ENCODE measurements at regions not wholly inside any gene's neighbourhood (a gene's known extent, or its start where the extent isn't known, plus 50 kb on each side); places are given as distances from the start of the nearest gene placed in this dataset.
"Not testable (repeated sequence)": the region's sequence is repeated elsewhere in the genome, so short reads cannot be mapped to it uniquely, and the experiment has no call there.

DNA sequence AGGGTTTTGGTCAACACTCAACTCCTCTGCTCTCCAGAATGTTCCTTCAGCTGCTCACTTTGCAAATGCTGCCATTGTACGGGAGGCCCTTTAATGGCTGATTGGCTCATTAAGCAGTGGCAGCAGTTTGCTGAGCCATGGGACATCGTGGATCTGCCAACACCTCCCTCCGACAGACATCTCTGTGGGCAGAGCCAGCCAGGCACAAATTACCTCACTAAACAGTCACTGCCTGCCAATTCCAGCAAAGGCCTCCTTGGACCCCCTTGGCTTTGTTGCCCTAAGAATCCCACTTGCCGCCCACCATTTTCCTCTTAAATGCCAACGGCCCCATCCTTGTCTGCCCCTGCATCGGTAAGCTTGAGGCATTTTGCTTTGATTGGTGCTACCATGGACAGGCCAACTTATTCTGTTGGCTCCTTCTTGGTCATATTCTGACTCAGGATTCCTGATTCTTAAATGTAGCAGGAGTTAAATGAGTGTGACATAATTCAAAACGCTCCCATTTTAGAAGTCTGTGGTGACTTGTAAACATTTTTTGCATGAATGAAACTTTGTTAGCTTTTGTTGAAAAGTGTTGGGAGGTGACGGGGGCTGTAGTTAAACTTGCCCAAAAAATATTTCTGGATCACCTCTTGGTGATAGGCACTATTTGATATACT is 57.5 kb upstream of the LMO2 start:
- DNase-seq (no peak), FAIRE-seq (no peak), ATAC-seq (no peak)
- Histone ChIP-seq H3K36me3 (no peaks in the 10 kb centered on the region), H3K4me3 (no peak overlapping the region), H3K4me1 (no peaks in the 10 kb centered on the region), H3K27ac (no peak overlapping the region), H3K27me3 (no peaks in the 10 kb centered on the region), H3K9me3 (no peaks in the 10 kb centered on the region)
- WGBS, 2 donors = 90% methylated on average over 8 of the region's 8 CpGs
- intact Hi-C loops (cut with DNase I) = no loop called here
- TF ChIP-seq, protein P1, sequence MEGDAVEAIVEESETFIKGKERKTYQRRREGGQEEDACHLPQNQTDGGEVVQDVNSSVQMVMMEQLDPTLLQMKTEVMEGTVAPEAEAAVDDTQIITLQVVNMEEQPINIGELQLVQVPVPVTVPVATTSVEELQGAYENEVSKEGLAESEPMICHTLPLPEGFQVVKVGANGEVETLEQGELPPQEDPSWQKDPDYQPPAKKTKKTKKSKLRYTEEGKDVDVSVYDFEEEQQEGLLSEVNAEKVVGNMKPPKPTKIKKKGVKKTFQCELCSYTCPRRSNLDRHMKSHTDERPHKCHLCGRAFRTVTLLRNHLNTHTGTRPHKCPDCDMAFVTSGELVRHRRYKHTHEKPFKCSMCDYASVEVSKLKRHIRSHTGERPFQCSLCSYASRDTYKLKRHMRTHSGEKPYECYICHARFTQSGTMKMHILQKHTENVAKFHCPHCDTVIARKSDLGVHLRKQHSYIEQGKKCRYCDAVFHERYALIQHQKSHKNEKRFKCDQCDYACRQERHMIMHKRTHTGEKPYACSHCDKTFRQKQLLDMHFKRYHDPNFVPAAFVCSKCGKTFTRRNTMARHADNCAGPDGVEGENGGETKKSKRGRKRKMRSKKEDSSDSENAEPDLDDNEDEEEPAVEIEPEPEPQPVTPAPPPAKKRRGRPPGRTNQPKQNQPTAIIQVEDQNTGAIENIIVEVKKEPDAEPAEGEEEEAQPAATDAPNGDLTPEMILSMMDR (IDR thresholded peaks at IDR 0.05) = no peak

DNA sequence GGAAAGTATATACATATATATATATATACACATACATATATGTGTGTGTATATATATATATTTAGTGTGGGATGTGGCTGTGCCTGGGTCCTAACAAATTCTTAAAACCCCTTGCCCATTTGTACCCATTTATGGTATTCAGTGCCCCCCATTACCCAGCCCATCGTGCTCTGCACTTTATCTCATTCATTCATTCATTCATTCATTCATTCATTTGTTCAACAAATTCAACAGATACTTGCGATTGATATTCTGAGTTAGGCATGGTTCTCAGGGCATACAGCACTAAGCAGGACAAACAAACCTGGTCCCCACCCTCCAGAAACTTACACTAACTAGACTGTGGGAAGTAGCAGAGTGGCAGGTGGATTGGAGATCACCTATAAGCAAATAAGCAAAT is 56.6 kb upstream of the LMO2 start:
- DNase-seq (no peak), FAIRE-seq (no peak), ATAC-seq (no peak)
- Histone ChIP-seq H3K4me3 (no peak overlapping the region), H3K27me3 (no peaks in the 10 kb centered on the region), H3K27ac (no peak overlapping the region), H3K36me3 (no peaks in the 10 kb centered on the region), H3K4me1 (no peaks in the 10 kb centered on the region), H3K9me3 (no peaks in the 10 kb centered on the region)
- intact Hi-C loops (cut with DNase I) = no loop called here
- WGBS, 2 donors = 61 to 63% methylated on average over 2 of the region's 2 CpGs
- TF ChIP-seq, protein P1 (IDR thresholded peaks at IDR 0.05) = no peak

DNA sequence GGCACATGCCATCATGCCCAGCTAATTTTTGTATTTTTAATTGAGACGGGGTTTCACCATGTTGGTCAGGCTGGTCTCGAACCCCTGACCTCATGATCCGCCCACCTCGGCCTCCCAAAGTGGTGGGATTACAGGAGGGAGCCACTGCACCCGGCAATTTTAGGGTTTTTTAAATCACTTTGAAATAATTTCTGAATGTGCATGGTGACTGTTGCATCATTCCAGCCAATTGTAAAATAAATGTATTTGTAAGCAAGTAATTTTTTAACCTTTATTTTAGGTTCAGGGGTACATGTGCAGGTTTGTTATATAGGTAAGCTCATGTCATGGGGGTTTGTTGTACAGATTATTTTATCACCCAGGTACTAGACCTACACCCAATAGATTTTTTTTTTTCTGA is 56.0 kb upstream of the LMO2 start:
- H3K27me3 ChIP-seq; H3K4me1 ChIP-seq; DNase-seq; H3K27ac ChIP-seq; ATAC-seq; H3K9me3 ChIP-seq; H3K4me3 ChIP-seq; FAIRE-seq; H3K36me3 ChIP-seq; intact Hi-C loops (cut with DNase I): not testable (repeated sequence)
- 90 to 96% methylated on average over 5 of the region's 5 CpGs for WGBS, 2 donors

DNA sequence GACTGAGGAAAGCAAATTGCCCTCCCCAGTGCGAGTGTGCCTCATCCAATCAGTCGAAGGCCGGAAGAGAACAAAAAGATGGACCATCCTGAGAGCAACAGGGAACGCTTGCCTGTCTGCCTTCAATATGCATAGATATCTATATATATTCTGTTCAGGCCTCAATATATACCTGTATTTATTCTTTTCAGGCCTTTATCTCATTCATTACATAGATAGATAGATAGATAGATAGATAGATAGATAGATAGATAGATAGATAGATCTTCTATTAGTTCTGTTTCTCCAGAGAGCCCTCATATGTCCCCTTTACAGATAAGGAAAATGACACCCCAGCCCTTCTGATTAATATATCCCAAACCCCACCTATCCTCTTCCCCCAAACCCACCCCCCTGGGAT is 55.1 kb upstream of the LMO2 start:
- H3K4me1 ChIP-seq = no peaks in the 10 kb centered on the region
- no peaks in the 10 kb centered on the region for H3K36me3 ChIP-seq
- TF ChIP-seq, protein P1 (IDR thresholded peaks at IDR 0.05) = no peak
- intact Hi-C loops (cut with DNase I) = no loop called here
- ATAC-seq (no peak), FAIRE-seq (no peak), DNase-seq (no peak)
- no peak overlapping the region for H3K4me3 ChIP-seq
- WGBS, 2 donors = 74 to 83% methylated on average over 4 of the region's 4 CpGs
- no peaks in the 10 kb centered on the region for H3K27me3 ChIP-seq
- no peak overlapping the region for H3K27ac ChIP-seq
- H3K9me3 ChIP-seq = no peaks in the 10 kb centered on the region

DNA sequence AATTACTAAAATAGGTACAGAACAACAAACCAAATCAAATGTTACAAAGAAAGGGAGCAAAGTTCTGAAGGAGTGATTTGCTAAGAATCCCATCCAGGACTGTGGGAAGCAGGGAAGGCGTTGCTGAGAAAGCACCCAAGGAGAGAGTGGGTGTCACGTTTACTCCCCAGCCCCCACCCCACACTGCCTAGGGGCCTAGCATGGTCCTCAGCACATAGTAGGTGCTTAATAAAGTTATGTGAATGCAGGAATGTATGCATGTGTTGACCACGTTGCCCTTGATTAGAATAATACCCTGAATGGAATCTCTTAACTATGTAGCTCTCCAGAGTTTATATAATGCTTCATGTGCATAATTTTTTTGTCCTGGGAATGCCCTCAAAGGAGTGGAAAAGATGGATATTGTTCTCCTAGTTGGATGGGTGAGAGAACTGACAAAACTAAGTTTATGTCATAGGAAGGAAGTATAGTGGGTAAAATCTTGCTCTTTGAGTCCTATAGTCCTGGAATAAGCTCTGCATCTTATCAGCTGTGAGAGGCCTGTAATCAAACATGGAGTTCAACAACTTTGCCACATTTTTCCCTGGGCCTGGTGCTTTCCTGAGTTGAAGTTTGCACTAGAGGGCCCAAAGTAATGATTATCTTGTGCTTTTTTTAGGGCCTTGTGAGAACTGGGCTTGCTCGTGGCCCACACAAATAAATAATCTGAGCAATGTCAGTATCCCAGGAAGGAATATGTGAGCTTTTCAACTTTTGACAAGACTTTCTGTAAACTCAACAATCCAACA is 53.8 kb upstream of the LMO2 start:
- intact Hi-C loops (cut with DNase I) = no loop called here
- Histone ChIP-seq H3K27ac (no peak overlapping the region), H3K4me3 (no peak overlapping the region), H3K36me3 (no peaks in the 10 kb centered on the region), H3K9me3 (no peaks in the 10 kb centered on the region), H3K4me1 (no peaks in the 10 kb centered on the region), H3K27me3 (no peaks in the 10 kb centered on the region)
- WGBS, 2 donors = 69 to 75% methylated on average over 4 of the region's 4 CpGs
- DNase-seq = no peak
- TF ChIP-seq, protein P1 (IDR thresholded peaks at IDR 0.05) = no peak
- no peak for ATAC-seq
- no peak for FAIRE-seq
